LNCAP (cell line): ENCODE measurements at regions not wholly inside any gene's neighbourhood (a gene's known extent, or its start where the extent isn't known, plus 50 kb on each side); places are given as distances from the start of the nearest gene placed in this dataset.

Experiments used
- TF ChIP-seq, protein P1 (sequence below): fragments of 450-650 bp; IDR thresholded peaks from 2 replicates; pipeline ENCODE4 v1.5.1; 2017; ENCODE audit warnings: mild to moderate bottlenecking

DNA sequence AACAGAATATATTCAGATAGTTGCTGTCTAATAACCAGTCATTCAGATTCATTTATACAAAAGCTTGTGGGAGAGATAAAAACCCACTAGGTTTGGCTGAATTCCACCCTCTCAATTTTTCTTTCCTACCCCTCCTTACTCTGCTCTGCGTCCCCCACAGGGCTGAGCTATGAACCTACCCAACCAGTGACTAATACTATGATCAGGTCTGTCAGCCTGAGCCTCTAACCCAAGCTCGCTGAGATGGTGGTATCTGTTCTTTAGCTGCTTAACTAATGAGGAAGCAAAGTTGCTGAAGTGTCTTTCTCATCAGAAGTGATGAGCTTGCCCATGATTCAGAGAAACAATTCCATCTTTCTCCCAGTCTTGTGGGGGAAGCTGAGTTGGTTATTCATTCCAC is 248.7 kb upstream of the GPR26 start:
- TF ChIP-seq, protein P1, sequence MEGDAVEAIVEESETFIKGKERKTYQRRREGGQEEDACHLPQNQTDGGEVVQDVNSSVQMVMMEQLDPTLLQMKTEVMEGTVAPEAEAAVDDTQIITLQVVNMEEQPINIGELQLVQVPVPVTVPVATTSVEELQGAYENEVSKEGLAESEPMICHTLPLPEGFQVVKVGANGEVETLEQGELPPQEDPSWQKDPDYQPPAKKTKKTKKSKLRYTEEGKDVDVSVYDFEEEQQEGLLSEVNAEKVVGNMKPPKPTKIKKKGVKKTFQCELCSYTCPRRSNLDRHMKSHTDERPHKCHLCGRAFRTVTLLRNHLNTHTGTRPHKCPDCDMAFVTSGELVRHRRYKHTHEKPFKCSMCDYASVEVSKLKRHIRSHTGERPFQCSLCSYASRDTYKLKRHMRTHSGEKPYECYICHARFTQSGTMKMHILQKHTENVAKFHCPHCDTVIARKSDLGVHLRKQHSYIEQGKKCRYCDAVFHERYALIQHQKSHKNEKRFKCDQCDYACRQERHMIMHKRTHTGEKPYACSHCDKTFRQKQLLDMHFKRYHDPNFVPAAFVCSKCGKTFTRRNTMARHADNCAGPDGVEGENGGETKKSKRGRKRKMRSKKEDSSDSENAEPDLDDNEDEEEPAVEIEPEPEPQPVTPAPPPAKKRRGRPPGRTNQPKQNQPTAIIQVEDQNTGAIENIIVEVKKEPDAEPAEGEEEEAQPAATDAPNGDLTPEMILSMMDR: no peak

DNA sequence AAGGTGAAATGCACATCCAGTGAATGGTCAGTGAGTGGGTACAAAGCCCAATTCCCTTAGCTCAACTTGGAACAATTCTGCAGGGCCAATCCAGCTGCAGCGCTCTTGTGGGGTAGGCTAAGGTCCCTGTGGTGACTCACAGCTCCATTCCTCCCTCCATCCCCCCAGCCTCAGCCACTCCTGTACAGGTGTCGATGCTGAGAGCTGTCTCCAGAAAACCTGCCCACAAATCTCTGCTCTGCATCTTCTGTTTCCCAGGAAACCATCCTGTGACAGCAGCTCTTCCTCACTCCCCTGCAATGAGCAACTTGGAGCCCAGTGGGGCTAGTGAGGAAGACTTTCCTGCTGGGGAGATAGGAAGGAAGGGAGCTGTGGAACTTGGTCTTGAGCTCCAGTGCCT is 244.7 kb upstream of the GPR26 start:
- TF ChIP-seq, protein P1: no peak

DNA sequence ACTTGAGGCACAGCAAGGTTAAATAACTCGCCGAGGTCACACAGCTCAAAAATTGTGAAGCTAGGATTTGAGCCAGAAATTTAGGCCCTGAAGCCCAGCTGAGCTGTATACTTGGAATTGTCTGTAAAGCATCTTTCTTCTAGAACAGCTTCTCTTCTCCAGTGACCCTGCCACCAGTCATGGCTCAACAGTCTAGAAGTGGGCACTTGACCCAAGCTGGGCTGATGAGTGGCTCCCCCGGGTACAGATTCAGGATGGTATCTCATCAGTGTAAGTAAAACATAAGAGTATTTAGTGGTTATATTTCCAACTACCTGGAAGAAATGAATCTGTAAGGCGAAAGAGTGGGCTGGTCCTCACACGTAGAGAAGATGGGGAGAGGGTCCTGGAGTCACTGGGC is 243.9 kb upstream of the GPR26 start:
- TF ChIP-seq, protein P1: no peak

DNA sequence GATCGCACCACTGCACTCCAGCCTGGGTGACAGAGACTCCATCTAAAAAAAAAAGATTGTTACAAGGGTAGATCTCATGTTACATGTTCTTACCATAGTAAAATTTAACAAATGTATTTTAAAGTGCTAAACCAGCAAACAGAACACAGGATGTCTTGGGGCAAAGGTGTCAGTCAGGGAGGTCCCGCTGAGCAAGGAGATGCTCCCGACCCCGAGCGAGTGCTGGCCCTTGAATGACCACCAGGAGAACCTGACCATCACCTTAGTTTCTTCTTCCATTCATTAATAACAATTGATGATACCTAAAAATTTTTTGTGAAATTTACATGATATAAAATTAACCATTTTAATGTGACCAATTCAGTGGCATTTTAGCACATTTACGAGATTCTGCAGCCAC is 241.6 kb upstream of the GPR26 start:
- TF ChIP-seq, protein P1: no peak

DNA sequence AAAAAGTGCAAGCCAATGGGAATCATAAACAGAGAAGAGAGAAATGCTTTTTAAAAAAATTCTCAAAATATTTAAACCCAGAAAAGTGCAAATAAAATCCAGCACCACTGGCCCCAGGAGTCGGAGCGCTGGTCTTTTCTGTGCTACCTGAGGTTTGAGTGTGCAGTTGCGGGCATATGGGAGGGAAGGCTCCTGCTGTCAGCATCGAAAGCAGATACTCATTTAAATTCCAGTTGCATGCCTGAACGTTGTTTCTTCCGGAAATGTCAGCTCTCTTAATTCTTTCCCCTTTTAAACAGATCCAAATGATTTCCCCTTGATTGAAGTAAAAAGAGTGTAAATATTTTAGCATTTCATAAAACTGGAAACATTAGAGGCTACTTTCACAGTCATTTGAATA is 240.5 kb upstream of the GPR26 start:
- TF ChIP-seq, protein P1: no peak

DNA sequence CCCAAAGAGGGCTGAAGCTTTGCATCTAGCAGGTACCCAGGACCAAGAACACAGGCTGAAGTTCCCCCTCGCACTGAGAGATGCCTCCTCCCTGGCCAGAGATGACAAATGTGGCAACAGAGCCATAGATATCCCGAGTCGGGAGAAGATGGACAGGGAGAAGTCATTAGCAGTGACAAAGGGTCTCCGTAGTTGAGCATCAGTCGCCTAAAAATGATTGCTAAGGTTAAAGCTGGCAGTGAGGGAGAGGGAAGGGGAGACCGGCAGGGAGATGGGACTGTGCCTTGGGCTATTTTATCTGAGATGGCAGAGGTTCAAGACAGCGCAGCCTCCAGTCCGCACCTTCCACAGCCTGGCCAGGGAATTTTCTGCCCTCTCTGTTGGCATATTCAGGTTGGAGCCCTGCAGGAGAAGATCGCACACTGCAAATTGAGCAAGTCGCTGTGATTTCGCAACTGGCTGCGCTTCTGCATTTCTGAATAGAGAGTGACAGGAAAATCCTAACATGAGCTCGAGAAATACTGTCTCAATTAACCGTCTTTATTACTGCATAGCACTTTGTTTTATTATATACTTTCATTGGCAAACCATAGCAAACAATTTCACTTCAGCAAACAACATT is 238.9 kb upstream of the GPR26 start:
- TF ChIP-seq, protein P1: no peak; the same call in 1 of the 2 replicates

DNA sequence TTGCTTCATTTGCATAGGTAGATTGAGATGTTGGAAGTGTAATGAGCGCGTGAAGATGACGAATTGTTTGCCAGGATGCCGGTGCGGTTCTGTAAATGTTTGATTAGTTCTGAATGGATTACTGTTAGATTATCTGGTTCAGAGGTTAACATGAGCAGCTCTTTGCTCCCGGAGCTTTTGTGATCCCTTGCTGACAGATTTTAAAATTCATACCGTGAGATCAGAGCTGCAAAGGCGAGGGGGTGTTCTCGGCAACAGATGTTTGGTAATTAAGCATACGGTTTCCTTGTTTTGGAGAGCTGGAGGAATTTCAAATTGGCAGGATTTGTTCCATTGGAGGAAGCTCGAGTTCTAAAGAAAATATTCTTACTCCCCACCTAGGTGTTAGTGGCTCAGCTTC is 237.8 kb upstream of the GPR26 start:
- TF ChIP-seq, protein P1: no peak

DNA sequence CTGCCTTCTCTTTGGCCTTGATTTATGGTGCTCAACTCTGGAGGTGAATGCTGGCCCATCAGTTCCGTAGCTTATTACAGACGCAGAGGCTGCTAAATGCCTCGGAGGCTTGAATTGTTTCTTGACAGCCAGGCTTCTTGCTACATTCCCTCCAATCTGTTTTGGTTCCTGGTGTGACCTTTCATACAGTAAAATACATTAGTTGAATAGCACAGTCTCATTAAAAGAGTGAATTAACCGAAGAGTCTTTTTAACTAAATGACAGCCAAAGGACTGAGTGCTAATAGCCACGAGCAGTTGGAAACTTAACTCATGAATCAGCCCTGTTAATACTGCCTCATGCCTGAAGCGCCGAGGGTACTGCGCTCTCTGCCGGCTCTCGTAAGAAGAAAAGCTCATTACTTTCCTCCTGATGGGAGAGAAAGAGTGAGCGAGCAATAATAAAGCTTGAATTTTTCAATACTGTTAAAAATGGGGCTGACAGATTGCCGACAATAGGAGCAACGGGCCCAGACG is 236.4 kb upstream of the GPR26 start:
- TF ChIP-seq, protein P1: no peak
